ENCODE measurements at regions not wholly inside any gene's neighbourhood (a gene's known extent, or its start where the extent isn't known, plus 50 kb on each side); places are given as distances from the start of the nearest gene placed in this dataset.

GRCh38 chr12:88388566-88389540 lies 191.4 kb downstream of the KITLG start:
- peaks cover 22% of the 10 kb centered on the region for H3K27me3 ChIP-seq (ENCODE audit: insufficient read depth, low read depth, severe bottlenecking)
- no peak overlapping the region for H3K27ac ChIP-seq
- no peaks in the 10 kb centered on the region for H3K9me3 ChIP-seq (ENCODE audit: severe bottlenecking)
- H3K36me3 ChIP-seq: no peaks in the 10 kb centered on the region
- H3K4me3 ChIP-seq (ENCODE audit: low read depth, low read length): no peak overlapping the region
- TF ChIP-seq CTCF (IDR thresholded peaks at IDR 0.05; ENCODE audit: low read depth, low read length): no peak
- DNase-seq: no peak

- Histone ChIP-seq H3K27me3 (ENCODE audit: insufficient read depth, low read depth, severe bottlenecking) (peaks cover 22% of the 10 kb centered on the region), H3K4me3 (ENCODE audit: low read depth, low read length) (no peak overlapping the region), H3K9me3 (ENCODE audit: severe bottlenecking) (no peaks in the 10 kb centered on the region), H3K36me3 (no peaks in the 10 kb centered on the region), H3K27ac (no peak overlapping the region)
- TF ChIP-seq CTCF (IDR thresholded peaks at IDR 0.05; ENCODE audit: low read depth, low read length): no peak
- no peak for DNase-seq
Observed at GRCh38 chr12:88390811-88391210, 189.5 kb downstream of the KITLG start.

GRCh38 chr12:88391556-88391955 lies 188.7 kb downstream of the KITLG start:
- DNase-seq: no peak
- TF ChIP-seq CTCF (IDR thresholded peaks at IDR 0.05; ENCODE audit: low read depth, low read length): no peak
- Histone ChIP-seq H3K27me3 (ENCODE audit: insufficient read depth, low read depth, severe bottlenecking) (peaks cover 22% of the 10 kb centered on the region), H3K36me3 (no peaks in the 10 kb centered on the region), H3K27ac (no peak overlapping the region), H3K4me3 (ENCODE audit: low read depth, low read length) (no peak overlapping the region), H3K9me3 (ENCODE audit: severe bottlenecking) (no peaks in the 10 kb centered on the region)

- Histone ChIP-seq H3K9me3 (ENCODE audit: severe bottlenecking) (no peaks in the 10 kb centered on the region), H3K27ac (no peak overlapping the region), H3K27me3 (ENCODE audit: insufficient read depth, low read depth, severe bottlenecking) (peaks cover 16% of the 10 kb centered on the region), H3K36me3 (no peaks in the 10 kb centered on the region), H3K4me3 (ENCODE audit: low read depth, low read length) (no peak overlapping the region)
- no peak for DNase-seq
- peak; percentile 59 for TF ChIP-seq CTCF (IDR thresholded peaks at IDR 0.05; ENCODE audit: low read depth, low read length)
Observed at GRCh38 chr12:88393017-88393767, 187.1 kb downstream of the KITLG start.

- no peaks in the 10 kb centered on the region for H3K9me3 ChIP-seq (ENCODE audit: severe bottlenecking)
- no peaks in the 10 kb centered on the region for H3K36me3 ChIP-seq
- no peak for TF ChIP-seq CTCF (IDR thresholded peaks at IDR 0.05; ENCODE audit: low read depth, low read length)
- DNase-seq: no peak
- no peaks in the 10 kb centered on the region for H3K27me3 ChIP-seq (ENCODE audit: insufficient read depth, low read depth, severe bottlenecking)
- no peak overlapping the region for H3K4me3 ChIP-seq (ENCODE audit: low read depth, low read length)
- H3K27ac ChIP-seq: no peak overlapping the region
Observed at GRCh38 chr12:88398031-88398430, 182.2 kb downstream of the KITLG start.
